ENCODE measurements at regions not wholly inside any gene's neighbourhood (a gene's known extent, or its start where the extent isn't known, plus 50 kb on each side); places are given as distances from the start of the nearest gene placed in this dataset.
"Not testable (repeated sequence)": the region's sequence is repeated elsewhere in the genome, so short reads cannot be mapped to it uniquely, and the experiment has no call there.

GRCh38 chr4:85132570-85132969, 166.1 kb upstream of the WDFY3 start:
- no CpG with 5 or more reads among the region's 2 CpGs for WGBS, 2 donors (ENCODE audit: extremely low coverage in 2 of 2, insufficient read length in 2 of 2, insufficient replicate concordance in 1 of 2)

GRCh38 chr4:85139749-85140148, 173.3 kb upstream of the WDFY3 start:
- not testable (repeated sequence) for H3K4ac ChIP-seq (ENCODE audit: low read length); H3K36me3 ChIP-seq (replicated peaks in 1 of 2; ENCODE audit: control insufficient read depth in 2 of 2, insufficient read depth in 2 of 2, low read length in 2 of 2); H4K8ac ChIP-seq (ENCODE audit: low read depth, low read length); H3K9ac ChIP-seq (ENCODE audit: low read depth, low read length, poor library complexity); H3K14ac ChIP-seq (ENCODE audit: low read length); H2AFZ ChIP-seq (ENCODE audit: low read length); H2BK12ac ChIP-seq (ENCODE audit: low read length); H3K27ac ChIP-seq (replicated peaks; ENCODE audit: low read length); H4K91ac ChIP-seq (ENCODE audit: low read depth, low read length, poor library complexity); H3K79me1 ChIP-seq (ENCODE audit: low read depth, low read length); H3K9me3 ChIP-seq (replicated peaks in 1 of 2; ENCODE audit: control insufficient read depth in 2 of 2, insufficient read depth in 1 of 2, low read depth in 1 of 2, low read length in 2 of 2); H3K4me1 ChIP-seq (ENCODE audit: control insufficient read depth in 2 of 2, insufficient read depth in 1 of 2, low read depth in 1 of 2, low read length in 2 of 2); H2BK15ac ChIP-seq (ENCODE audit: low read length); H3K23ac ChIP-seq (ENCODE audit: low read depth, low read length, poor library complexity); DNase-seq (ENCODE audit: low spot score); H3K4me2 ChIP-seq (ENCODE audit: insufficient read depth, low read length, poor library complexity, severe bottlenecking); H2BK120ac ChIP-seq (ENCODE audit: low read depth, low read length); H3K4me3 ChIP-seq (ENCODE audit: low read length in 2 of 2); H3K18ac ChIP-seq (ENCODE audit: low read length); H2BK5ac ChIP-seq (ENCODE audit: low read length); H2AK5ac ChIP-seq (ENCODE audit: low read depth, low read length); H3K27me3 ChIP-seq (ENCODE audit: control insufficient read depth in 3 of 3, insufficient read depth in 3 of 3, low read depth in 1 of 3, low read length in 3 of 3)
- WGBS, 2 donors (ENCODE audit: extremely low coverage in 2 of 2, insufficient read length in 2 of 2, insufficient replicate concordance in 1 of 2) = no CpG with 5 or more reads among the region's 3 CpGs

More at GRCh38 chr4:85132570-85132969, 166.1 kb upstream of the WDFY3 start:
- Histone ChIP-seq H3K4ac (ENCODE audit: low read length) (no peak overlapping the region), H3K9ac (ENCODE audit: low read depth, low read length, poor library complexity) (no peak overlapping the region), H3K14ac (ENCODE audit: low read length) (no peak overlapping the region), H2AK5ac (ENCODE audit: low read depth, low read length) (no peak overlapping the region), H3K9me3 (replicated peaks in 1 of 2; ENCODE audit: control insufficient read depth in 2 of 2, insufficient read depth in 1 of 2, low read depth in 1 of 2, low read length in 2 of 2) (no peaks in the 10 kb centered on the region), H3K23ac (ENCODE audit: low read depth, low read length, poor library complexity) (no peak overlapping the region), H2BK15ac (ENCODE audit: low read length) (no peak overlapping the region), H2BK120ac (ENCODE audit: low read depth, low read length) (no peak overlapping the region), H4K91ac (ENCODE audit: low read depth, low read length, poor library complexity) (no peak overlapping the region), H2BK5ac (ENCODE audit: low read length) (no peak overlapping the region), H3K4me1 (ENCODE audit: control insufficient read depth in 2 of 2, insufficient read depth in 1 of 2, low read depth in 1 of 2, low read length in 2 of 2) (peaks cover 0 to 9% of the 10 kb centered on the region in 2 donors), H3K36me3 (replicated peaks in 1 of 2; ENCODE audit: control insufficient read depth in 2 of 2, insufficient read depth in 2 of 2, low read length in 2 of 2) (no peaks in the 10 kb centered on the region), H3K79me1 (ENCODE audit: low read depth, low read length) (no peaks in the 10 kb centered on the region), H3K27me3 (ENCODE audit: control insufficient read depth in 3 of 3, insufficient read depth in 3 of 3, low read depth in 1 of 3, low read length in 3 of 3) (no peaks in the 10 kb centered on the region), H2AFZ (ENCODE audit: low read length) (no peak overlapping the region), H3K27ac (replicated peaks; ENCODE audit: low read length) (no peak overlapping the region), H2BK12ac (ENCODE audit: low read length) (no peak overlapping the region), H3K4me3 (ENCODE audit: low read length in 2 of 2) (no peak overlapping the region), H4K8ac (ENCODE audit: low read depth, low read length) (no peak overlapping the region), H3K18ac (ENCODE audit: low read length) (no peak overlapping the region), H3K4me2 (ENCODE audit: insufficient read depth, low read length, poor library complexity, severe bottlenecking) (no peak overlapping the region)
- no peak for DNase-seq (ENCODE audit: low spot score)

- no peak overlapping the region for H2BK5ac ChIP-seq (ENCODE audit: low read length)
- H3K4me2 ChIP-seq (ENCODE audit: insufficient read depth, low read length, poor library complexity, severe bottlenecking) = no peak overlapping the region
- DNase-seq (ENCODE audit: low spot score) = no peak
- no peaks in the 10 kb centered on the region for H3K79me1 ChIP-seq (ENCODE audit: low read depth, low read length)
- no peaks in the 10 kb centered on the region for H3K27me3 ChIP-seq (ENCODE audit: control insufficient read depth in 3 of 3, insufficient read depth in 3 of 3, low read depth in 1 of 3, low read length in 3 of 3)
- H3K14ac ChIP-seq (ENCODE audit: low read length) = no peak overlapping the region
- no peak overlapping the region for H3K23ac ChIP-seq (ENCODE audit: low read depth, low read length, poor library complexity)
- no peak overlapping the region for H3K4ac ChIP-seq (ENCODE audit: low read length)
- H3K9me3 ChIP-seq (replicated peaks in 1 of 2; ENCODE audit: control insufficient read depth in 2 of 2, insufficient read depth in 1 of 2, low read depth in 1 of 2, low read length in 2 of 2) = no peaks in the 10 kb centered on the region
- WGBS, 2 donors (ENCODE audit: extremely low coverage in 2 of 2, insufficient read length in 2 of 2, insufficient replicate concordance in 1 of 2) = no CpG with 5 or more reads among the region's 2 CpGs
- no peak overlapping the region for H4K8ac ChIP-seq (ENCODE audit: low read depth, low read length)
- H2AK5ac ChIP-seq (ENCODE audit: low read depth, low read length) = no peak overlapping the region
- H2BK15ac ChIP-seq (ENCODE audit: low read length) = no peak overlapping the region
- no peak overlapping the region for H2BK12ac ChIP-seq (ENCODE audit: low read length)
- H3K9ac ChIP-seq (ENCODE audit: low read depth, low read length, poor library complexity) = no peak overlapping the region
- no peaks in the 10 kb centered on the region for H3K4me1 ChIP-seq (ENCODE audit: control insufficient read depth in 2 of 2, insufficient read depth in 1 of 2, low read depth in 1 of 2, low read length in 2 of 2)
- H3K18ac ChIP-seq (ENCODE audit: low read length) = no peak overlapping the region
- no peak overlapping the region for H3K27ac ChIP-seq (replicated peaks; ENCODE audit: low read length)
- no peaks in the 10 kb centered on the region for H3K36me3 ChIP-seq (replicated peaks in 1 of 2; ENCODE audit: control insufficient read depth in 2 of 2, insufficient read depth in 2 of 2, low read length in 2 of 2)
- no peak overlapping the region for H2BK120ac ChIP-seq (ENCODE audit: low read depth, low read length)
- H4K91ac ChIP-seq (ENCODE audit: low read depth, low read length, poor library complexity) = no peak overlapping the region
- no peak overlapping the region for H3K4me3 ChIP-seq (ENCODE audit: low read length in 2 of 2)
- no peak overlapping the region for H2AFZ ChIP-seq (ENCODE audit: low read length)
These were observed 176.0 kb upstream of the WDFY3 start for GRCh38 chr4:85142451-85142850.

- Histone ChIP-seq H3K14ac (ENCODE audit: low read length) (no peak overlapping the region), H2BK12ac (ENCODE audit: low read length) (no peak overlapping the region), H3K9ac (ENCODE audit: low read depth, low read length, poor library complexity) (no peak overlapping the region), H2BK120ac (ENCODE audit: low read depth, low read length) (no peak overlapping the region), H3K36me3 (replicated peaks in 1 of 2; ENCODE audit: control insufficient read depth in 2 of 2, insufficient read depth in 2 of 2, low read length in 2 of 2) (no peaks in the 10 kb centered on the region), H2AFZ (ENCODE audit: low read length) (no peak overlapping the region), H3K4me3 (ENCODE audit: low read length in 2 of 2) (no peak overlapping the region), H3K23ac (ENCODE audit: low read depth, low read length, poor library complexity) (no peak overlapping the region), H3K79me1 (ENCODE audit: low read depth, low read length) (no peaks in the 10 kb centered on the region), H3K4me2 (ENCODE audit: insufficient read depth, low read length, poor library complexity, severe bottlenecking) (no peak overlapping the region), H2BK5ac (ENCODE audit: low read length) (no peak overlapping the region), H2AK5ac (ENCODE audit: low read depth, low read length) (no peak overlapping the region), H3K4me1 (ENCODE audit: control insufficient read depth in 2 of 2, insufficient read depth in 1 of 2, low read depth in 1 of 2, low read length in 2 of 2) (no peaks in the 10 kb centered on the region), H4K91ac (ENCODE audit: low read depth, low read length, poor library complexity) (no peak overlapping the region), H3K18ac (ENCODE audit: low read length) (no peak overlapping the region), H3K27ac (replicated peaks; ENCODE audit: low read length) (no peak overlapping the region), H3K9me3 (replicated peaks in 1 of 2; ENCODE audit: control insufficient read depth in 2 of 2, insufficient read depth in 1 of 2, low read depth in 1 of 2, low read length in 2 of 2) (no peaks in the 10 kb centered on the region), H2BK15ac (ENCODE audit: low read length) (no peak overlapping the region), H3K27me3 (ENCODE audit: control insufficient read depth in 3 of 3, insufficient read depth in 3 of 3, low read depth in 1 of 3, low read length in 3 of 3) (no peaks in the 10 kb centered on the region), H4K8ac (ENCODE audit: low read depth, low read length) (no peak overlapping the region), H3K4ac (ENCODE audit: low read length) (no peak overlapping the region)
- peak; percentile 23 for DNase-seq (ENCODE audit: low spot score)
- WGBS, 2 donors (ENCODE audit: extremely low coverage in 2 of 2, insufficient read length in 2 of 2, insufficient replicate concordance in 1 of 2) = no CpG with 5 or more reads among the region's 9 CpGs
These were observed 181.1 kb upstream of the WDFY3 start for GRCh38 chr4:85147481-85148076.
